AG04450 (cell line): ENCODE measurements at regions not wholly inside any gene's neighbourhood (a gene's known extent, or its start where the extent isn't known, plus 50 kb on each side); places are given as distances from the start of the nearest gene placed in this dataset.

Experiments used
- CTCF ChIA-PET: fragments of 300-600, 350-600 bp; formaldehyde crosslinking; extraction: SDS; loops from one replicate; lab custom pipeline; 2022; ENCODE audit warnings: antibody characterized with exemption, inconsistent platforms; lab: Charles Lee
- POLR2A ChIA-PET: fragments of 350-600 bp; formaldehyde crosslinking; extraction: SDS; loops from one replicate; lab custom pipeline; 2021; ENCODE audit warnings: antibody characterized with exemption, inconsistent platforms; lab: Yijun Ruan, JAX
- DNase-seq: peaks from one replicate; pipeline ENCODE4 v3.0.0-alpha.2; 2011; ENCODE audit warnings: low read depth, low spot score
- H3K27ac ChIP-seq: one replicate; pipeline ENCODE4 v1.5.1; 2012; ENCODE audit warnings: low read depth, low read length, control low read depth
- H3K27me3 ChIP-seq: one replicate; pipeline ENCODE4 v1.6.0; 2012; ENCODE audit warnings: low read length; ENCODE audit not compliant: control insufficient read depth, insufficient read depth
- H3K4me3 ChIP-seq: 2 replicates; pipeline ENCODE4 v1.5.1; 2011; ENCODE audit warnings: mild to moderate bottlenecking, low read depth, low read length, control low read depth
- H3K9me3 ChIP-seq: 2 replicates; pipeline ENCODE4 v1.5.1; 2012; ENCODE audit warnings: low read length; ENCODE audit not compliant: control insufficient read depth, insufficient read depth
- TF ChIP-seq, protein P1 (sequence below): IDR thresholded peaks from 2 replicates; pipeline ENCODE4 v1.5.1; 2011; ENCODE audit warnings: low read depth, low read length, control low read depth, inconsistent platforms

GRCh38 chr9:107932046-107932445 is 442.5 kb upstream of the KLF4 start:
- ChIA-PET CTCF (no interaction called here), POLR2A (interaction anchor here (0.6 kb wide), 1 partner anchor 293 kb away, joined by 4 read pairs; no protein-coding TSS in a partner anchor)
- H3K4me3 ChIP-seq, result no peak overlapping the region
- H3K9me3 ChIP-seq, result no peaks in the 10 kb centered on the region
- DNase-seq, result no peak
- TF ChIP-seq, protein P1, sequence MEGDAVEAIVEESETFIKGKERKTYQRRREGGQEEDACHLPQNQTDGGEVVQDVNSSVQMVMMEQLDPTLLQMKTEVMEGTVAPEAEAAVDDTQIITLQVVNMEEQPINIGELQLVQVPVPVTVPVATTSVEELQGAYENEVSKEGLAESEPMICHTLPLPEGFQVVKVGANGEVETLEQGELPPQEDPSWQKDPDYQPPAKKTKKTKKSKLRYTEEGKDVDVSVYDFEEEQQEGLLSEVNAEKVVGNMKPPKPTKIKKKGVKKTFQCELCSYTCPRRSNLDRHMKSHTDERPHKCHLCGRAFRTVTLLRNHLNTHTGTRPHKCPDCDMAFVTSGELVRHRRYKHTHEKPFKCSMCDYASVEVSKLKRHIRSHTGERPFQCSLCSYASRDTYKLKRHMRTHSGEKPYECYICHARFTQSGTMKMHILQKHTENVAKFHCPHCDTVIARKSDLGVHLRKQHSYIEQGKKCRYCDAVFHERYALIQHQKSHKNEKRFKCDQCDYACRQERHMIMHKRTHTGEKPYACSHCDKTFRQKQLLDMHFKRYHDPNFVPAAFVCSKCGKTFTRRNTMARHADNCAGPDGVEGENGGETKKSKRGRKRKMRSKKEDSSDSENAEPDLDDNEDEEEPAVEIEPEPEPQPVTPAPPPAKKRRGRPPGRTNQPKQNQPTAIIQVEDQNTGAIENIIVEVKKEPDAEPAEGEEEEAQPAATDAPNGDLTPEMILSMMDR, result no peak
- peaks cover 3% of the 10 kb centered on the region for H3K27me3 ChIP-seq
- H3K27ac ChIP-seq, result no peak overlapping the region

- DNase-seq, result no peak
- H3K9me3 ChIP-seq, result no peaks in the 10 kb centered on the region
- no peak overlapping the region for H3K4me3 ChIP-seq
- POLR2A ChIA-PET, result no interaction called here
- peaks cover 3% of the 10 kb centered on the region for H3K27me3 ChIP-seq
- H3K27ac ChIP-seq, result no peak overlapping the region
- TF ChIP-seq, protein P1, result no peak
- CTCF ChIA-PET, result no interaction called here
Measured at GRCh38 chr9:107931071-107931715, 441.6 kb upstream of the KLF4 start.

- Histone ChIP-seq H3K27ac (no peak overlapping the region), H3K4me3 (no peak overlapping the region), H3K27me3 (peaks cover 3% of the 10 kb centered on the region), H3K9me3 (no peaks in the 10 kb centered on the region)
- CTCF ChIA-PET, result no interaction called here
- TF ChIP-seq, protein P1, result no peak
- DNase-seq, result no peak
- POLR2A ChIA-PET, result no interaction called here
Measured at GRCh38 chr9:107929443-107929842, 439.9 kb upstream of the KLF4 start.

- ChIA-PET CTCF (no interaction called here), POLR2A (no interaction called here)
- TF ChIP-seq, protein P1, result no peak
- no peak overlapping the region for H3K4me3 ChIP-seq
- no peak overlapping the region for H3K27ac ChIP-seq
- H3K27me3 ChIP-seq, result no peaks in the 10 kb centered on the region
- H3K9me3 ChIP-seq, result no peaks in the 10 kb centered on the region
- no peak for DNase-seq
Measured at GRCh38 chr9:107928701-107929371, 439.3 kb upstream of the KLF4 start.

DNA sequence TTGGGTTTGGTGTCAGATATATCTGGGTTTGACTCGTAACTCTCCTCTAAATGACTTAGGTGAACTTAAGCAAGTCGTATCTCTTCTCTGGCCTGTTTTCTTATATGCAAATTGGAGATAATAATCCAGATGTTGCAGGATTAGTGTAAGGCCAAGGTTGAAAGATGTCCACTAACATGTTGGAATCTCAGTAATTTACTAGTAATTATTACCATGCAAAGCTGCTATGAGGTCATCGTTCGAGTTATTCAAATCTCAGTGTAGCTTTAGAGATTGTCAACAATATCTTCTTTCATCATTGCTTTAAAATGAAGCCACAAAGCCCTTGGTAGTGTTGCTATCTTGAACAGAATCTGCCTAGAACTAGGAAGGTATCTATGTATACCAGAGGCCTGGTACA is 437.7 kb upstream of the KLF4 start:
- Histone ChIP-seq H3K27ac (no peak overlapping the region), H3K4me3 (no peak overlapping the region), H3K9me3 (no peaks in the 10 kb centered on the region), H3K27me3 (no peaks in the 10 kb centered on the region)
- POLR2A ChIA-PET, result no interaction called here
- TF ChIP-seq, protein P1, result no peak
- DNase-seq, result no peak
- CTCF ChIA-PET, result interaction anchor here (0.6 kb wide), 3 partner anchors 173 to 466 kb away, joined by 3 read pairs; no protein-coding TSS in a partner anchor
